ENCODE measurements at regions not wholly inside any gene's neighbourhood (a gene's known extent, or its start where the extent isn't known, plus 50 kb on each side); places are given as distances from the start of the nearest gene placed in this dataset.

DNA sequence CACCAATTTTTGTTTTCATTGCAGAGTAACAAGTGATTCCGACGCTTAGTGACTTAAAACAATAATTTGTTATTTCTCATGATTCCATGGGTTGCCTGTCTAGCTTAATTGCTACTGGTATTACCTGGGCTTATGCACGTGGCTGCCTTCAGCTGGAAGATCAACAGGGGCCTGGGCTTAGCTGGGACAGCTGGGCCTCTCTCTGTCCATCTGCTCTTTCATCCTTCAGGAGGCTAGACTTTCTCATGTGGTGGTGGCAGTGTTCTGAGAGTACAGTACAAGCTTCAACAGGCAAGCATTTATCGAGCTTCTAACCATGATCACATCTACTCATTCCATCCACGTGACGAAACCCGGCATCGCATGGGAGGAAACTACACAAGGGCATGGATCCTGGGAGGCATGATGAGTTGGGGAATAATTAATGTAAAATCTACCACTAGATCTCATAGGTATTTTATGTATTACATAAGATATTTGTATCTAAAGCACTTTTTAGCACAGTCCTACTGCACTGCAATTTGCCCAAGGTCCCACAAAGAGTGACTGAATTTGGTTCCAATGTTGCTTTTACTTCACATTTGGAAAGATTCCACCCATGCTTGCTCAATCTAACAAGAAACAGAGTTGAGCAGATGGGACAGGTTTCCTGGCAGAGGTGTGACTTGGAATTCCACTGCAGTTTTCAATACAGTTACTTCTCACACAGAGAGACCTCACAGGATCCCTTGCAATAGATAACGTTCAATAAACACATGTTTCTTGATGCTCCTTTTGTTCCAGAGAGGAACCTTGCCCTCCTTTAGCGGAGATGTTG lies 153.1 kb upstream of the FRMD6 start:
- in situ Hi-C loops (cut with HindIII; ENCODE audit: low pct_ligation_motif_present, low sequenced_read_pairs): no loop called here
- no peak overlapping the region for H3K27ac ChIP-seq
- DNase-seq: no peak
- no peaks in the 10 kb centered on the region for H3K36me3 ChIP-seq (replicated peaks)
- H3K4me3 ChIP-seq (ENCODE audit: low read depth, low read length): no peak overlapping the region
- no peaks in the 10 kb centered on the region for H3K27me3 ChIP-seq (replicated peaks)
- TF ChIP-seq, protein P1, sequence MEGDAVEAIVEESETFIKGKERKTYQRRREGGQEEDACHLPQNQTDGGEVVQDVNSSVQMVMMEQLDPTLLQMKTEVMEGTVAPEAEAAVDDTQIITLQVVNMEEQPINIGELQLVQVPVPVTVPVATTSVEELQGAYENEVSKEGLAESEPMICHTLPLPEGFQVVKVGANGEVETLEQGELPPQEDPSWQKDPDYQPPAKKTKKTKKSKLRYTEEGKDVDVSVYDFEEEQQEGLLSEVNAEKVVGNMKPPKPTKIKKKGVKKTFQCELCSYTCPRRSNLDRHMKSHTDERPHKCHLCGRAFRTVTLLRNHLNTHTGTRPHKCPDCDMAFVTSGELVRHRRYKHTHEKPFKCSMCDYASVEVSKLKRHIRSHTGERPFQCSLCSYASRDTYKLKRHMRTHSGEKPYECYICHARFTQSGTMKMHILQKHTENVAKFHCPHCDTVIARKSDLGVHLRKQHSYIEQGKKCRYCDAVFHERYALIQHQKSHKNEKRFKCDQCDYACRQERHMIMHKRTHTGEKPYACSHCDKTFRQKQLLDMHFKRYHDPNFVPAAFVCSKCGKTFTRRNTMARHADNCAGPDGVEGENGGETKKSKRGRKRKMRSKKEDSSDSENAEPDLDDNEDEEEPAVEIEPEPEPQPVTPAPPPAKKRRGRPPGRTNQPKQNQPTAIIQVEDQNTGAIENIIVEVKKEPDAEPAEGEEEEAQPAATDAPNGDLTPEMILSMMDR (IDR thresholded peaks at IDR 0.05; ENCODE audit: low read depth, low read length, missing control alignments): no peak

DNA sequence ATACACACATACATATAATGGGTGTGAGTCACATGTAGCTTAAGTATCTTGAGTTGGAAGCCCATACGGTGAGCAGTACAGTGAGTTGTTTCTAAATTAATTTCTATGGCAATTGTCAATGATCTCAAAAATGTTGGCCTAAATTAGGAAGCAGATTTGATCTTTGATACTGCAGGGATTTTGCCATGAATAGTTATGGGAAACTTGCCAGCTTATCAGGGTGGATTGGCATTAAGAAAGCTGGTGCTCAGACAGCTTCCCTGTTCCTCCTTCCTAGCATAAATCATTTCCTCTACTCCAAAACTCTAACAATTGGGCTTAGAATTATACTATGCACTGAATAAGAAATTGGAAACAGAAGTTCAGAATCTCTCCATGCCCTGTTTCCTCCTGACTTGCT lies 150.9 kb upstream of the FRMD6 start:
- in situ Hi-C loops (cut with HindIII; ENCODE audit: low pct_ligation_motif_present, low sequenced_read_pairs): no loop called here
- H3K36me3 ChIP-seq (replicated peaks): no peaks in the 10 kb centered on the region
- H3K27me3 ChIP-seq (replicated peaks): no peaks in the 10 kb centered on the region
- H3K27ac ChIP-seq: no peak overlapping the region
- H3K4me3 ChIP-seq (ENCODE audit: low read depth, low read length): no peak overlapping the region
- no peak for DNase-seq
- TF ChIP-seq, protein P1 (IDR thresholded peaks at IDR 0.05; ENCODE audit: low read depth, low read length, missing control alignments): no peak

DNA sequence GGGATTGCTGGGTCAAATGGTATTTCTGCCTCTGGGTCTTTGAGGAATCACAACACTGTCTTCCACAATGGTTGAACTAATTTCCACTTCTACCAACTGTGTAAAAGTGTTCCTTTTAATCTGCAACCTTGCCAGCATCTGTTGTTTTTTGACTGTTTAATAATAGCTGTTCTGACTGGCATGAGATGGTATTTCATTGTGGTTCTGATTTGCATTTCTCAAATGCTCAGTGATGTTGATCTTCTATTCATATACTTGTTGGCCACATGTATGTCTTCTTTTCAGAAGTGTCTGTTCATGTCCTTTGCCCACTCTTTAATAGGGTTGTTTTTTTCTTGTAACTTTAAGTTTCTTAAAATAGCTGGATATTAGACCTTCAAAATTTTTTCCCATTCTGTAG lies 150.0 kb upstream of the FRMD6 start:
- H3K4me3 ChIP-seq (ENCODE audit: low read depth, low read length): no peak overlapping the region
- DNase-seq: no peak
- H3K27me3 ChIP-seq (replicated peaks): no peaks in the 10 kb centered on the region
- no peak overlapping the region for H3K27ac ChIP-seq
- TF ChIP-seq, protein P1 (IDR thresholded peaks at IDR 0.05; ENCODE audit: low read depth, low read length, missing control alignments): no peak
- in situ Hi-C loops (cut with HindIII; ENCODE audit: low pct_ligation_motif_present, low sequenced_read_pairs): no loop called here
- H3K36me3 ChIP-seq (replicated peaks): no peaks in the 10 kb centered on the region

DNA sequence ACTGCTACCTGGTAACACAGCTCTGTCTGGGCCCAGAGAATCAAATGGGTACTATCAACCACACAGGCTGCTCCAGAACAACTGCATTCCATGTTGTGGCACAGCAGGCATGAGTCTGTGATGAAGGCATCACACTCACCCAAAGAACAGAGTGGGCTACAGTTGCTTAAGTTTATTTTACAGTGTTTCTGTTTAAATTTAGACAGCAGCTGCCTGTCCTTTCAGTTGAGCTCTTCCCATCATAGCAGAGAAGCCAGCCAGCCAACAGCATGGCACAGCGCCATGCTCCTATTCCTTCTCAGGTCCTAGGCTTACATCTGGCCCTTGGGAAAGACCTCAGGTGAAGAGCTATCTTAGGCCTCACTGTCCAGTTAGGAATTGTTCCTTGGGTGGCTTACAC lies 147.0 kb upstream of the FRMD6 start:
- H3K36me3 ChIP-seq (replicated peaks): no peaks in the 10 kb centered on the region
- no peaks in the 10 kb centered on the region for H3K27me3 ChIP-seq (replicated peaks)
- no peak for DNase-seq
- no peak overlapping the region for H3K4me3 ChIP-seq (ENCODE audit: low read depth, low read length)
- in situ Hi-C loops (cut with HindIII; ENCODE audit: low pct_ligation_motif_present, low sequenced_read_pairs): no loop called here
- H3K27ac ChIP-seq: no peak overlapping the region
- TF ChIP-seq, protein P1 (IDR thresholded peaks at IDR 0.05; ENCODE audit: low read depth, low read length, missing control alignments): no peak

DNA sequence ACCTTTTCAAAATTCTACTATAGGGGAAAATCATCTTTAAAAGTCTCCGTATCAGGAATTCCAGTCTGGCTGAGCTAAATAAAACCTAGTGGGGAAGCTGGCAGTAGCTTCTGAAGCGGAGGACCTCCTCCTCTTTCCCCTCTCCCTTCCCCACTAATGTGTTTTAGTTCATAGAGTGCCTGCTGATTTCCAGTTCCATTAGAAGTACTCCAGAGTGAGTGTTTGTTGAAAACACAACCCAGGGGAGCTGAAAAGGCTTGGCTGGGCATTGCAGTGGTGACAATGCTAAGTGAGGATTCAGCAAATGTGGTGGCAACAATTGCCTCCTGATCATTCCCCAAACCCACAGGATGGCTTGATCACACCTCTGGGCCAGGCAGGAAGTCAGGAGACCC lies 144.2 kb upstream of the FRMD6 start:
- no peak overlapping the region for H3K4me3 ChIP-seq (ENCODE audit: low read depth, low read length)
- DNase-seq: no peak
- TF ChIP-seq, protein P1 (IDR thresholded peaks at IDR 0.05; ENCODE audit: low read depth, low read length, missing control alignments): no peak
- no peak overlapping the region for H3K27ac ChIP-seq
- H3K27me3 ChIP-seq (replicated peaks): no peaks in the 10 kb centered on the region
- H3K36me3 ChIP-seq (replicated peaks): no peaks in the 10 kb centered on the region
- in situ Hi-C loops (cut with HindIII; ENCODE audit: low pct_ligation_motif_present, low sequenced_read_pairs): no loop called here

Measured in brain microvascular endothelial cell (primary cell).